GM12878 (cell line): ENCODE measurements at regions not wholly inside any gene's neighbourhood (a gene's known extent, or its start where the extent isn't known, plus 50 kb on each side); places are given as distances from the start of the nearest gene placed in this dataset.

ENCODE experiments used
- BHLHE40 ChIP-seq, 2 experiments: fragments of 450-650 bp in 1 of 2; IDR thresholded peaks; 2 replicates each; pipeline ENCODE4 v1.6.1; 2011 to 2017; ENCODE audit warnings: low read depth in 2 of 2, borderline replicate concordance in 1 of 2, improper control_type of control experiment in 1 of 2, low read length in 1 of 2, mild to moderate bottlenecking in 1 of 2
- EGR1 ChIP-seq, 2 experiments: IDR thresholded peaks; 1 replicate in 1 of 2; 2 replicates in 1 of 2; pipeline ENCODE4 v1.6.1; 2011 to 2012; ENCODE audit warnings: low read depth in 2 of 2, low read length in 2 of 2, borderline replicate concordance in 1 of 2, mild to moderate bottlenecking in 1 of 2, moderate library complexity in 1 of 2
- MYB ChIP-seq: fragments of 150-350 bp; IDR thresholded peaks from 2 replicates; pipeline ENCODE4 v1.6.1; 2014; ENCODE audit warnings: mild to moderate bottlenecking, low read depth, low read length, borderline replicate concordance
- POLR2A ChIP-seq: IDR thresholded peaks from 2 replicates; pipeline ENCODE4 v1.6.1; 2011; ENCODE audit warnings: low read depth, mild to moderate bottlenecking, low read length
- TAF1 ChIP-seq: IDR thresholded peaks from 2 replicates; pipeline ENCODE4 v1.6.1; 2011; ENCODE audit warnings: mild to moderate bottlenecking, low read depth, low read length, borderline replicate concordance
- TF ChIP-seq, protein P1 (sequence below): IDR thresholded peaks from 2 replicates; pipeline ENCODE4 v1.6.1; 2011; ENCODE audit warnings: mild to moderate bottlenecking, low read depth, low read length, moderate library complexity; ENCODE audit not compliant: insufficient replicate concordance

DNA sequence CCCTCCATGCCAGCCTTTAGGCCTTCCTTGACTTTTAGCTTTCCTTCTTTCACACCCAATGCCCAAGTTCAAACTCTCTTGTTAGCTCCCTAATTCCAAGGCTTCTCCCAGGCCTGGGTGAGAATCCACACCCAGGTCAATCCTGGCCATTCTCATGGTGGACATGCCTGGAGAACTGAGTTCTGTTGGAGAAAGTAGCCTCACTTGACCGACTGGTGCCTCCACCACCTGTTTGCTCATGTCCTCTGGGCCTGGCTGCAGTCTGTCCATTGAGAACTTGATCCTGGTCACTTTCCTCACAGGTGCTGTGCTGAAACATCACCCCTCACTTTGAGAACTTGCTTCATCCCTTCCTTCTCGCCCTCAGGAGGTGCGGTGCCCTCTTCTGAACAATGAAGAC lies 189.1 kb upstream of the TWIST2 start:
- TF ChIP-seq, protein P1, sequence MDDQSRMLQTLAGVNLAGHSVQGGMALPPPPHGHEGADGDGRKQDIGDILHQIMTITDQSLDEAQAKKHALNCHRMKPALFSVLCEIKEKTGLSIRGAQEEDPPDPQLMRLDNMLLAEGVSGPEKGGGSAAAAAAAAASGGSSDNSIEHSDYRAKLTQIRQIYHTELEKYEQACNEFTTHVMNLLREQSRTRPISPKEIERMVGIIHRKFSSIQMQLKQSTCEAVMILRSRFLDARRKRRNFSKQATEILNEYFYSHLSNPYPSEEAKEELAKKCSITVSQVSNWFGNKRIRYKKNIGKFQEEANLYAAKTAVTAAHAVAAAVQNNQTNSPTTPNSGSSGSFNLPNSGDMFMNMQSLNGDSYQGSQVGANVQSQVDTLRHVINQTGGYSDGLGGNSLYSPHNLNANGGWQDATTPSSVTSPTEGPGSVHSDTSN: no peak
- TF ChIP-seq POLR2A (no peak), TAF1 (no peak), MYB (no peak), EGR1 (IDR thresholded peaks at IDR 0.05; ENCODE audit: borderline replicate concordance in 1 of 2, low read depth in 2 of 2, low read length in 2 of 2) (no peak), BHLHE40 (IDR thresholded peaks at IDR 0.05; ENCODE audit: borderline replicate concordance in 1 of 2, low read depth in 2 of 2, low read length in 1 of 2) (no peak)
